ENCODE measurements at regions not wholly inside any gene's neighbourhood (a gene's known extent, or its start where the extent isn't known, plus 50 kb on each side); places are given as distances from the start of the nearest gene placed in this dataset.

- Histone ChIP-seq H3K36me3 (ENCODE audit: low read depth) (no peaks in the 10 kb centered on the region), H3K27ac (ENCODE audit: poor library complexity, severe bottlenecking) (no peak overlapping the region), H3K4me3 (ENCODE audit: severe bottlenecking) (no peak overlapping the region), H3K4me1 (ENCODE audit: insufficient read depth, poor library complexity, severe bottlenecking) (peaks cover 7% of the 10 kb centered on the region), H3K9me3 (ENCODE audit: severe bottlenecking) (no peaks in the 10 kb centered on the region), H3K27me3 (ENCODE audit: insufficient read depth, poor library complexity, severe bottlenecking) (no peaks in the 10 kb centered on the region)
- ATAC-seq (ENCODE audit: low read depth) (no peak), DNase-seq (ENCODE audit: low spot score) (no peak)
- TF ChIP-seq, protein P1, sequence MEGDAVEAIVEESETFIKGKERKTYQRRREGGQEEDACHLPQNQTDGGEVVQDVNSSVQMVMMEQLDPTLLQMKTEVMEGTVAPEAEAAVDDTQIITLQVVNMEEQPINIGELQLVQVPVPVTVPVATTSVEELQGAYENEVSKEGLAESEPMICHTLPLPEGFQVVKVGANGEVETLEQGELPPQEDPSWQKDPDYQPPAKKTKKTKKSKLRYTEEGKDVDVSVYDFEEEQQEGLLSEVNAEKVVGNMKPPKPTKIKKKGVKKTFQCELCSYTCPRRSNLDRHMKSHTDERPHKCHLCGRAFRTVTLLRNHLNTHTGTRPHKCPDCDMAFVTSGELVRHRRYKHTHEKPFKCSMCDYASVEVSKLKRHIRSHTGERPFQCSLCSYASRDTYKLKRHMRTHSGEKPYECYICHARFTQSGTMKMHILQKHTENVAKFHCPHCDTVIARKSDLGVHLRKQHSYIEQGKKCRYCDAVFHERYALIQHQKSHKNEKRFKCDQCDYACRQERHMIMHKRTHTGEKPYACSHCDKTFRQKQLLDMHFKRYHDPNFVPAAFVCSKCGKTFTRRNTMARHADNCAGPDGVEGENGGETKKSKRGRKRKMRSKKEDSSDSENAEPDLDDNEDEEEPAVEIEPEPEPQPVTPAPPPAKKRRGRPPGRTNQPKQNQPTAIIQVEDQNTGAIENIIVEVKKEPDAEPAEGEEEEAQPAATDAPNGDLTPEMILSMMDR (IDR thresholded peaks at IDR 0.05; ENCODE audit: poor library complexity, severe bottlenecking), result no peak
Measured at GRCh38 chr7:41336981-41337380, 365.9 kb downstream of the INHBA start.

- Histone ChIP-seq H3K9me3 (ENCODE audit: severe bottlenecking) (no peaks in the 10 kb centered on the region), H3K27me3 (ENCODE audit: insufficient read depth, poor library complexity, severe bottlenecking) (no peaks in the 10 kb centered on the region), H3K36me3 (ENCODE audit: low read depth) (no peaks in the 10 kb centered on the region), H3K27ac (ENCODE audit: poor library complexity, severe bottlenecking) (no peak overlapping the region), H3K4me1 (ENCODE audit: insufficient read depth, poor library complexity, severe bottlenecking) (peaks cover 7% of the 10 kb centered on the region), H3K4me3 (ENCODE audit: severe bottlenecking) (no peak overlapping the region)
- DNase-seq (ENCODE audit: low spot score) (no peak), ATAC-seq (ENCODE audit: low read depth) (no peak)
- TF ChIP-seq, protein P1 (IDR thresholded peaks at IDR 0.05; ENCODE audit: poor library complexity, severe bottlenecking), result no peak
Measured at GRCh38 chr7:41336455-41336952, 366.4 kb downstream of the INHBA start.

DNA sequence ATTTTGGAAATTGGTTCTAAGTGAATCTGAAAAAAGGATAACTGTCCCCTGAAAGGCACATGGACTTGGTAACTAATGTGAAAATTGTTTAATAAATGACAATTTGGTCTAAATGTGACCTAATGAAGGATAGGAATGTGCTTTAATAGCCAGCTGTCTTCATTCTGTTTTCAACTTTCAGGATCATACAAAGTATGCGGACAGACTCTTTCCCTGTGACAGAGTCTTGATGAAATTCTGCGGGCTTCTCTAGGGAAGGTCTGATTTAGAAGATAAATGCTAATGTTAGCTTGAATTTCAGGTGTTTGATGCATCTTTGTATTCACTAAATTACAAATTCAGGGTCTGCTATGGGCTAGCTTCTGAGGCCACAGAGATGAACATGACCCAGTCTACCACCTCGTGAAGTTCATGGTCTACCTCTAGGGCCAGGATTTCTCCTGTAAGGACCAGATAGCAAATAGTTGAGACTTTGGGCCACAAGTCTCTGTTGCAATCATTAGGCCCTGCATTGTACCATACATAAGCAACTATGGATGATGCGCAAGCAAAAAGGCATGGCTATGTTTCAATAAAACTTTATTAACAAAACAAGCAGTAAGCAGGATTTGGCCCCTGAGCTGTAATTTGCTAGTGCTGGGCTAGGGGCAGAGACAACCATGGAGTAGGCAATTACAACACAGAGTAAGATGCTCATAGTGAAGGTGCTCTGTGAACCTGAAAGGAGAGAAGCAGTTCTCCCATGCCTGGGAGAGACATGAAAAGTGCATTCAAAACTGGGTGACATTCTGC, 368.6 kb downstream of the INHBA start:
- TF ChIP-seq, protein P1 (IDR thresholded peaks at IDR 0.05; ENCODE audit: poor library complexity, severe bottlenecking), result no peak

GRCh38 chr7:41333511-41333910, 369.4 kb downstream of the INHBA start:
- DNase-seq (ENCODE audit: low spot score) (no peak), ATAC-seq (ENCODE audit: low read depth) (no peak)
- Histone ChIP-seq H3K27ac (ENCODE audit: poor library complexity, severe bottlenecking) (no peak overlapping the region), H3K4me1 (ENCODE audit: insufficient read depth, poor library complexity, severe bottlenecking) (peaks cover 4% of the 10 kb centered on the region), H3K27me3 (ENCODE audit: insufficient read depth, poor library complexity, severe bottlenecking) (no peaks in the 10 kb centered on the region), H3K36me3 (ENCODE audit: low read depth) (no peaks in the 10 kb centered on the region), H3K4me3 (ENCODE audit: severe bottlenecking) (no peak overlapping the region), H3K9me3 (ENCODE audit: severe bottlenecking) (no peaks in the 10 kb centered on the region)
- TF ChIP-seq, protein P1 (IDR thresholded peaks at IDR 0.05; ENCODE audit: poor library complexity, severe bottlenecking), result no peak

More for the DNA sequence above, 368.6 kb downstream of the INHBA start:
- no peaks in the 10 kb centered on the region for H3K27me3 ChIP-seq (ENCODE audit: insufficient read depth, poor library complexity, severe bottlenecking)
- no peaks in the 10 kb centered on the region for H3K9me3 ChIP-seq (ENCODE audit: severe bottlenecking)
- DNase-seq (ENCODE audit: low spot score), result no peak
- H3K4me3 ChIP-seq (ENCODE audit: severe bottlenecking), result no peak overlapping the region
- H3K27ac ChIP-seq (ENCODE audit: poor library complexity, severe bottlenecking), result no peak overlapping the region
- ATAC-seq (ENCODE audit: low read depth), result no peak
- H3K4me1 ChIP-seq (ENCODE audit: insufficient read depth, poor library complexity, severe bottlenecking), result peaks cover 4% of the 10 kb centered on the region
- no peaks in the 10 kb centered on the region for H3K36me3 ChIP-seq (ENCODE audit: low read depth)

GRCh38 chr7:41331194-41331593, 371.7 kb downstream of the INHBA start:
- no peak overlapping the region for H3K4me3 ChIP-seq (ENCODE audit: severe bottlenecking)
- no peaks in the 10 kb centered on the region for H3K27me3 ChIP-seq (ENCODE audit: insufficient read depth, poor library complexity, severe bottlenecking)
- ATAC-seq (ENCODE audit: low read depth) (no peak), DNase-seq (ENCODE audit: low spot score) (no peak)
- no peaks in the 10 kb centered on the region for H3K9me3 ChIP-seq (ENCODE audit: severe bottlenecking)
- TF ChIP-seq, protein P1 (IDR thresholded peaks at IDR 0.05; ENCODE audit: poor library complexity, severe bottlenecking), result no peak
- no peak overlapping the region for H3K27ac ChIP-seq (ENCODE audit: poor library complexity, severe bottlenecking)
- no peaks in the 10 kb centered on the region for H3K36me3 ChIP-seq (ENCODE audit: low read depth)
- H3K4me1 ChIP-seq (ENCODE audit: insufficient read depth, poor library complexity, severe bottlenecking), result peaks cover 6% of the 10 kb centered on the region
